ENCODE measurements at regions not wholly inside any gene's neighbourhood (a gene's known extent, or its start where the extent isn't known, plus 50 kb on each side); places are given as distances from the start of the nearest gene placed in this dataset.
"Not testable (repeated sequence)": the region's sequence is repeated elsewhere in the genome, so short reads cannot be mapped to it uniquely, and the experiment has no call there.

GRCh38 chr4:123673971-123674370, 277.4 kb downstream of the SPRY1 start:
- FAIRE-seq (no peak), DNase-seq (ENCODE audit: insufficient read length) (no peak)
- TF ChIP-seq POLR2A (IDR thresholded peaks at IDR 0.05; ENCODE audit: low read depth, low read length): no peak
- TF ChIP-seq POLR2AphosphoS5 (IDR thresholded peaks at IDR 0.05; ENCODE audit: low read depth, low read length): no peak
- TF ChIP-seq TAF1 (IDR thresholded peaks at IDR 0.05; ENCODE audit: borderline replicate concordance, low read depth, low read length): no peak

GRCh38 chr4:123674762-123675465, 278.3 kb downstream of the SPRY1 start:
- DNase-seq (ENCODE audit: insufficient read length): no peak
- no peak for TF ChIP-seq POLR2A (IDR thresholded peaks at IDR 0.05; ENCODE audit: low read depth, low read length)
- TF ChIP-seq POLR2AphosphoS5 (IDR thresholded peaks at IDR 0.05; ENCODE audit: low read depth, low read length): no peak
- FAIRE-seq: no peak

GRCh38 chr4:123675567-123675966, 279.0 kb downstream of the SPRY1 start:
- DNase-seq (ENCODE audit: insufficient read length) (no peak), FAIRE-seq (no peak)
- no peak for TF ChIP-seq POLR2AphosphoS5 (IDR thresholded peaks at IDR 0.05; ENCODE audit: low read depth, low read length)
- no peak for TF ChIP-seq POLR2A (IDR thresholded peaks at IDR 0.05; ENCODE audit: low read depth, low read length)
- no peak for TF ChIP-seq TAF1 (IDR thresholded peaks at IDR 0.05; ENCODE audit: borderline replicate concordance, low read depth, low read length)

GRCh38 chr4:123676071-123676889, 279.7 kb downstream of the SPRY1 start:
- DNase-seq (ENCODE audit: insufficient read length) (no peak), FAIRE-seq (no peak)
- TF ChIP-seq TAF1 (IDR thresholded peaks at IDR 0.05; ENCODE audit: borderline replicate concordance, low read depth, low read length): no peak
- TF ChIP-seq POLR2A (IDR thresholded peaks at IDR 0.05; ENCODE audit: low read depth, low read length): no peak
- TF ChIP-seq POLR2AphosphoS5 (IDR thresholded peaks at IDR 0.05; ENCODE audit: low read depth, low read length): no peak

- TF ChIP-seq POLR2A (IDR thresholded peaks at IDR 0.05; ENCODE audit: low read depth, low read length) (no peak), TAF1 (IDR thresholded peaks at IDR 0.05; ENCODE audit: borderline replicate concordance, low read depth, low read length) (no peak), POLR2AphosphoS5 (IDR thresholded peaks at IDR 0.05; ENCODE audit: low read depth, low read length) (no peak)
- FAIRE-seq: no peak
These were observed 280.3 kb downstream of the SPRY1 start for GRCh38 chr4:123676890-123677229.

GRCh38 chr4:123682931-123683330, 286.3 kb downstream of the SPRY1 start:
- FAIRE-seq (no peak), DNase-seq (ENCODE audit: insufficient read length) (no peak)
- TF ChIP-seq POLR2AphosphoS5 (IDR thresholded peaks at IDR 0.05; ENCODE audit: low read depth, low read length): no peak
- TF ChIP-seq TAF1 (IDR thresholded peaks at IDR 0.05; ENCODE audit: borderline replicate concordance, low read depth, low read length): no peak
- TF ChIP-seq POLR2A (IDR thresholded peaks at IDR 0.05; ENCODE audit: low read depth, low read length): no peak

More at GRCh38 chr4:123676890-123677229, 280.3 kb downstream of the SPRY1 start:
- DNase-seq (ENCODE audit: insufficient read length): no peak

GRCh38 chr4:123684937-123685336, 288.3 kb downstream of the SPRY1 start:
- FAIRE-seq; DNase-seq (ENCODE audit: insufficient read length): not testable (repeated sequence)

GRCh38 chr4:123695531-123695930, 298.9 kb downstream of the SPRY1 start:
- not testable (repeated sequence) for DNase-seq (ENCODE audit: insufficient read length); FAIRE-seq

- no peak for FAIRE-seq
- no peak for TF ChIP-seq POLR2A (IDR thresholded peaks at IDR 0.05; ENCODE audit: low read depth, low read length)
- no peak for TF ChIP-seq TAF1 (IDR thresholded peaks at IDR 0.05; ENCODE audit: borderline replicate concordance, low read depth, low read length)
- TF ChIP-seq POLR2AphosphoS5 (IDR thresholded peaks at IDR 0.05; ENCODE audit: low read depth, low read length): no peak
- DNase-seq (ENCODE audit: insufficient read length): no peak
These were observed 300.1 kb downstream of the SPRY1 start for GRCh38 chr4:123696687-123697086.

- DNase-seq (ENCODE audit: insufficient read length): no peak
- TF ChIP-seq POLR2A (IDR thresholded peaks at IDR 0.05; ENCODE audit: low read depth, low read length) (no peak), TAF1 (IDR thresholded peaks at IDR 0.05; ENCODE audit: borderline replicate concordance, low read depth, low read length) (no peak), POLR2AphosphoS5 (IDR thresholded peaks at IDR 0.05; ENCODE audit: low read depth, low read length) (no peak)
- no peak for FAIRE-seq
These were observed 302.0 kb downstream of the SPRY1 start for GRCh38 chr4:123698556-123698955.

GRCh38 chr4:123699880-123700771, 303.5 kb downstream of the SPRY1 start:
- FAIRE-seq: no peak
- TF ChIP-seq POLR2A (IDR thresholded peaks at IDR 0.05; ENCODE audit: low read depth, low read length): no peak
- TF ChIP-seq TAF1 (IDR thresholded peaks at IDR 0.05; ENCODE audit: borderline replicate concordance, low read depth, low read length): no peak
- no peak for TF ChIP-seq POLR2AphosphoS5 (IDR thresholded peaks at IDR 0.05; ENCODE audit: low read depth, low read length)
- no peak for DNase-seq (ENCODE audit: insufficient read length)

All from GM12892 (cell line).